HG03565 (cell line): ENCODE measurements at regions not wholly inside any gene's neighbourhood (a gene's known extent, or its start where the extent isn't known, plus 50 kb on each side); places are given as distances from the start of the nearest gene placed in this dataset.

Experiments
- ATAC-seq: cut with Tn5 transposase; IDR thresholded peaks from one replicate; pipeline ENCODE4 v1.9.1; 2021; ENCODE audit warnings: mild to moderate bottlenecking, moderate library complexity; ENCODE audit not compliant: unreplicated experiment

DNA sequence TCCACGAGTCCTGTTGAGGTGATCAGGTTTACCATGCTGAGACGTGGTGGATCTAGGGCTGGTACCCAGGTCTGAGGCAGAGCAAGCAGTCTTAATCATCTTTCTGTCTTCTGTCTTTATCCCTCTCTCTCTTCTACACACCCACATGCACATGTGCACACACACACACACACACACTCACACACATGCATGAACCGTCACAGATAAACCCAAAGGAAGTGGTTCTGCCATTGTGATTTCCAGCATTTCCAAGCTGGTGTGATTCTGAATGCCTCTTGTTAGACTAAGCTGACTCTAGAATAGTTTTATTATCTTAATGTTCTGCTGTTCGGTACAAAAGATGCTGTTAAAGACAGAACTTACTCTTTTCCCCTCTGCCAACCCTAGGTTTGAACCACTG lies 411.8 kb upstream of the SALL1 start:
- ATAC-seq, result no peak

DNA sequence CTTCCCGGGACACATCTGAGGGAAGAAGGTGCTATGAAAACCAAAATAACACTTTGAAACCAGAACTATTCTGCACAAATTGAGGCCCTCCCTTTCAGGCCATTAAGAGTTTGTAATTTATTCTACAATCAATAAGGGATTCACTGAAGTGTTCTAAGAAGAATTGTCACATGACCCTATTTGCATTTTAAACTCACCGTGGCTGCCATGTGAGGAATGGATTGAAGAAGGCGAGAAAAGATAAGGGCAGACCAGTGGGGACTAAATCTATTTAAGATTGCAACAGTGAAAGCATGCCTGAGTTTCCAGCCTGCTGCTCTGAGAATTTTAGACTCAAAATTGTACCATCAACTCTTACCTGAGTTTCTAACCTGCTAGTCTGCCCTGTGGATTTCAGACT lies 408.8 kb upstream of the SALL1 start:
- ATAC-seq, result no peak

DNA sequence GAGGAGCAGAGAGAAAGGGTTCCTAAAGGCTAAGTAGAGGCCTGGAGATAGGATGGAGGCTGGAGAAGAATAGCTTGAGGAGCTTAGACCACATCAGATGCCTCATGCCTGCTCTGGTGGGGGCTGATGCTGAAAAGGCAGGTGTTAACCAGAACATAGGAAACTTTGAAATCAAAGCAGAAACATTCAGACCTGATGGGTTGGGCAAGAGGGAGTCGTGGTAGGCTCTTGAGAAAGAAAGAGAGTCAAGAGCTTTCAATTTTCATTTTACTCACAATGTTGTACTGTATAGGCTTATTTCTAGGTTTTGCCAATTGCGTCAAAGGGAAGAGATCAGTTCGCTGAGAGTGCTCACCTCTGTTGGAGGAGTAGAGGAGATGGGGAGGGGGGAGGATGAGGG lies 406.6 kb upstream of the SALL1 start:
- no peak for ATAC-seq

GRCh38 chr16:51556694-51557340 lies 405.7 kb upstream of the SALL1 start:
- no peak for ATAC-seq

GRCh38 chr16:51553910-51554309 lies 402.8 kb upstream of the SALL1 start:
- ATAC-seq, result no peak

- no peak for ATAC-seq
These were observed 402.2 kb upstream of the SALL1 start for GRCh38 chr16:51553314-51553713.

DNA sequence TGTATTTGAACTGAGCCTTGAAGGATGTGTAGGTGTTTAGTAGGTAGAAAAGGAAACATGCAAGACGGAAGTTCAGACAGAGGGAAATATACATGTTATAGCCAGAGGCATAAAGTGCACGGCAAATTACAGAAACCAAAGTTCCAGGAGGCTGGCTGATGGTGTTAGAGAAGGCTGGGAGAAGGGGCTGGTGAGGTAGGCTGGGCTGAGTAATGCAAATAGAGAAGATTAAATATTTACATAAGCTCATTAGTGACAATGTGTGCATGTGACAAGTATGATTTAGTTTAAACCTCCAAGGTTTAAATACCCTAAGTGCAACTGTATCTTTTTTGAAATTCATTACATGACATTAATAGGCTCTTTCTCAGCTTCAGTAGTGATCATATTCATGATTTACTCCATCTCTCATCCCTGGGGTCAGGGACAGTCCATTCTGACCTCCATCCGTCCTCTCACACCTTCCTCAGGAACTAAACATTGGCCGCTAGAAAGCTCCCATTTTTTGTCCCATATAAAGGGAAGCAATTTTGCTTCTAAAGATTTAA lies 399.8 kb upstream of the SALL1 start:
- no peak for ATAC-seq

GRCh38 chr16:51549836-51550235 lies 398.8 kb upstream of the SALL1 start:
- ATAC-seq, result no peak

DNA sequence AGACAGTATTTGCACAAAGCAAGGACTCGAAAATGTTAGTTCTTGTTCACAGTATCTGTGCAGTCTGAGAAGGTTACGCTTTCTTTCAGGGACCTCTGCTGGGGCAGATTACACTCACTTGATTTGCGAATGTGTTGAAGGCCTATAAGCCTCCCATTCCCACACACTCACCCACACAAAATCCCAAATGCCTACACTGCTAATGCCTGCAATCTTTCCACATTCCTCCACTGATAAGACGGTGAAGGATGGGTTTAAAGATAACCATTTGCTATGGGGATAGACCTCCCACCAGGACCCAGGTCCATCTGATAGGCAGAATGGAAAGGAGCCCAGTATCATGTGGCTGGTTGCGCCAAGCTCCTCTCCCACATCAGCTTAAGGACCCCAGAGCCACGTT lies 394.9 kb upstream of the SALL1 start:
- ATAC-seq, result no peak

- no peak for ATAC-seq
These were observed 393.9 kb upstream of the SALL1 start for GRCh38 chr16:51544851-51545467.

GRCh38 chr16:51543971-51544370 lies 392.9 kb upstream of the SALL1 start:
- ATAC-seq, result no peak

GRCh38 chr16:51542981-51543815 lies 392.1 kb upstream of the SALL1 start:
- no peak for ATAC-seq

GRCh38 chr16:51540259-51540658 lies 389.2 kb upstream of the SALL1 start:
- ATAC-seq, result no peak

DNA sequence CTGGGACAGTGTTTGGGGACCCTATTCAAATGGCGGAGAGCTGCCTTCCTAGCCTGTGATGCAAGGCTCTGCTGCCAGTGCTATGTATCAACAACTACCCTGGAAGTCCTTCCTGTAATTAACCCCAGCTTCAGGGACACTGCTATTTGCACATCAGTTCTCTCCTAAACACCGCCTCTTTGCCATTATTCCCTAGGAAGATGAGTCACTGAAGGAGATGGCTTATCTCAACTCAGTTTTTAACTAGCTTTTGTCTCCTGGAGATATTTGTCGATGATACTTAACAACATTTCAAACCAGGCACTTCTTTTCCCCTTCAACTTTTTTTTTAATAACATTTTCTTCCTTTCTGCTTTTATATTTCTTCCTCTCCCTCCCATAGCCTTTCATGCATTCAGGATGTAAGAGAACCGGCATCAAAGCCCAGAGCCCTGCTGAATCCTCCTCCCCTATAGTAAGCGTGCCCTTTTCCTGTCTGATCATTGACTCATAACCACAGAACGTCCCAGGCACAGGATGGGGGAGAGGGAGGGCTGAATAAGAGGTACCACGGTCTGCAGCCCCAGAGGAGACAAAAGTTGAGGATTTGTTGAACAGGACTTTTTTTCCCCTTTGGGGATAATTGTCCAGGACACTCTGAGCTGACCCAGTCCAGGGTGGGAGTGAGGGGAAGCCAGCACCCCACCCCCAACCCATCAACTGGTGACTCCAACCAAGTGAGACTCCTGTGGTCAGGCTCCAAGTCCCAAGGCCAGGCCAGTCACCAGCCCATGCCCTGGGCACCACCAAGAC lies 387.8 kb upstream of the SALL1 start:
- no peak for ATAC-seq

DNA sequence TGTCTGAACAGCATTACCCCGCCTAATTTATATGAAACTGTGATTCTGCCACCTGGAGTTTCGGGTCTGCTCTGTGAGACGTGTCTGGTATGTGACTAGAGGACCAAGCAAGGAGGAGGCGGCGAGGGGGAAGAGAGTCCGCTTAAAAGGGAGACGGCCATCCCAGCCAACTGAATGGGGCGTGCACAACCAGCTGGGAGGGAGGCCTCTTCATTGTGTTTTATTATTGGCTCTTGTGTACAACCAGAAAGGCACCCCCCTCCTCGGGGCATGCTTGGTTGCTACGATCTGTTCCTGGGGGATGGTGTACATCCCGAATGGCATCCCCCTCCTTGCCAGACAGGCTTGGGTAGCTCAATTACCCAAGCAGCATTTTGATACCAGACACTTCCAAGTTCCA lies 384.5 kb upstream of the SALL1 start:
- ATAC-seq, result no peak

DNA sequence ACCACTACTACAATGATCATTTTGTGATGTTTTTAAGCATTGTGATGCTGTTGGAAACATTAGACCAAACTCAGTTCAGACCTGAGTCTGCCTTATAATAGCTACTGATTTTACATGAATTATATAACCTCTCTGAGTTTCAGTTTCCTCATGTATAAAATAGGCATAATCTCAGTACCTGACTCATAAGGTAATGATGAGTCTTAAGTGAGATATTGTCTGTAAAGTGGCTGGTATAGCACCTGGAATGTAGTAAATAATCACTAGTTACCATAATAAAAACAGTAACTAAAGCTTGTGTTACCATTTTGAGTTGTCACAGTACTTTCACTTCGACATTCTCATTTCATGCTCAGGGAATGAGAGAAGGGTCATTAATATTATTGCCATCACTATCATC lies 381.5 kb upstream of the SALL1 start:
- ATAC-seq, result no peak

DNA sequence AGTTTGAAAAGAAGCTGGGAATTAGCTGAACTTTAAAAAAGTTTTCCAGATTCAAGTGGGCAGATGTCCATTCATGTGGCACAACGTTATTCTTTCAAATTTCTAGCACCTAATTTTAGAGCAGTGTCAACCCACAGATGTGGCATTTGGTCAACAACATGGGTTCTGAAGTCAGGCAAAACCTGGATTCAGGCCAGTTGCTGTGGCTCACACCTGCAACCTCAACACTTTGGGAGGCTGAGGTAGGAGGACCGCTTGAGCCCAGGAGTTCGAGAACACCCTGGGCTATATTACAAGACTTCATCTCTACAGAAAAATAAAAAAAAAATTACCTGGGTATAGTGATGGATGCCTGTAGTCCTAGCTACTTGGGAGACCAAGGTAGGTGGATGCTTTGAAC lies 380.2 kb upstream of the SALL1 start:
- no peak for ATAC-seq

DNA sequence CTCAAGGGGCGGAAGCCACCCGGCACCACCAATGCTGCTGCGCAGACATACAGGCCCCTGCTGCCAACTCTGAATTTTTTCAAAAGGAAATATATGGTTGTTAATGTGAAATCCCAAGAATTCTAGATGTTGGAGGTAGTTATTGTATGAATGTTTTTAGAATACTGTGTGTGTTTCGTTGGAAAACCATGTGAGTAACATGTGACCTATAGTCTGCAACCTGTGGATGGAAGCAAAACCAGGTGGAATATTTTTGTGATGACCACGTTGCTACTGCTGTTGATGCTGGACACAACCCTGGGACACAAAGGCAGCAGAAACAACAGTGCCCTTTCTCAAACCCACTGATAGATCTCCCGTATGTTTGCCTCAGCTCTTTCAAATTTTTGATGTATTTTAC lies 376.3 kb upstream of the SALL1 start:
- no peak for ATAC-seq

DNA sequence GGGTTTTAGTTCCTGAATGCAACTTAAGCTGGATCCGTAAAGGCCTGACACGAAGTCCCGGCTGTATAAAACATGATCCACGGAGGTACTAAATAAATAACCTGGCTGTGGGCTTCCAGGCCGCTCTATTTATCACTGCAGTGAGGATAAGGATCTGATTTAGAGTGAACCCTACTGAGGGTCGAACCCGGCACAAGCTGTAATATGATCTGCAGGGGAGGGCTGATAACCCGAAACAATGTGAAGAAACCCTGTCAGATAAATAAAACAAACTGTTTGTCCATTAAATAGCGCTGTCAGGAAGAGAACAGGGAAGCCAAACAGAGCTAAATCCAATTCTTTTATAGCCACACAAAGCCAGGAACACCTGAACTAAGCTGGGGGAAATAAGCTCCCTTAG lies 375.6 kb upstream of the SALL1 start:
- ATAC-seq, result no peak

DNA sequence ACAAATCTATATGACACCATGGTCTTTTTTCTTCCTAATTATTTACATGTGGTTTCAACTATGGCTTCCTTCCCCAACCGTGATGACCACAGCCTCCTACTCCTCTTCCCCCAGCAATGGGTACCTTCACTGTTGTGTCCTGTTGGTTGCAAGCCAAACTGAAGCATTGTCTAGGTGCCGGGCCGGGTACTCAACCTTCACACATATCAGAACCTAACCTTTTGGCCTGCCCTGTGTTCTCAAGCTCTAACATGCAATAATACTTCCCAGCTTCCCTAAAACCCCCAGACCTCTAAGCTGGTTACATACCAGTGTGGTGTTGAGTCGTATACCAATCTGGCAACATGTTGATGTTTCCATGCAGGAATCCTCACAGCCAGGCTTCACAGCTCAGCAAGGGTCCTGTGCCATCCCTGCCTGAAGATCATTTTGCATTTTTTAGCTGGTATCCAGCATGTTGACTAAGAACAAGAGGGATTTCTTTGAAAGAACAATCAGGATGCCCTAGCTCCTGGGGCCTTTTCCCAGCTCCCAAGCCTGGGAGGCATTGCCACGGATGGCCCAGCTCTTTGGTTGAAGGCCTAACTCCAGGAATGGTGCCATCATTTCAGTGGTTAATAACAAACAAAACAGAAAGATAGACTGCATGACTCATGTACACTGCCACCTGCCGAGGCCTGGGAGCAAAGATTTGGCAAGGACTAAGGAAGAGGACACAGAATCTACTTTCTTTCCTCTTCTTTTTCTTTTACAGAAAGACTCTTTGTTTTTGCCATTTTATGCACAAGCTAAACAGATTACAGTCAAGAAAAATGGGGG lies 373.7 kb upstream of the SALL1 start:
- ATAC-seq, result no peak
